ENCODE measurements at regions not wholly inside any gene's neighbourhood (a gene's known extent, or its start where the extent isn't known, plus 50 kb on each side); places are given as distances from the start of the nearest gene placed in this dataset.

- ATAC-seq, result no peak
- intact Hi-C loops (cut with DNase I, micrococcal nuclease), result no loop called here
- H3K4me3 ChIP-seq, result no peak overlapping the region
Observed at GRCh38 chr5:40022057-40022456, 597.3 kb upstream of the DAB2 start.

GRCh38 chr5:40021007-40021406 lies 596.2 kb upstream of the DAB2 start:
- no peaks in the 10 kb centered on the region for H3K36me3 ChIP-seq (ENCODE audit: low read depth)
- DNase-seq (no peak), ATAC-seq (no peak)
- no peak for TF ChIP-seq CTCF (IDR thresholded peaks at IDR 0.05)
- no peaks in the 10 kb centered on the region for H3K4me1 ChIP-seq (ENCODE audit: low read depth)
- intact Hi-C loops (cut with DNase I, micrococcal nuclease), result no loop called here
- no peak overlapping the region for H3K4me3 ChIP-seq
- H3K9me3 ChIP-seq, result no peaks in the 10 kb centered on the region

More at GRCh38 chr5:40022057-40022456, 597.3 kb upstream of the DAB2 start:
- no peak for DNase-seq
- no peaks in the 10 kb centered on the region for H3K36me3 ChIP-seq (ENCODE audit: low read depth)
- no peak for TF ChIP-seq CTCF (IDR thresholded peaks at IDR 0.05)
- H3K9me3 ChIP-seq, result no peaks in the 10 kb centered on the region
- H3K4me1 ChIP-seq (ENCODE audit: low read depth), result no peaks in the 10 kb centered on the region

- Histone ChIP-seq H3K9me3 (no peaks in the 10 kb centered on the region), H3K4me3 (no peak overlapping the region), H3K36me3 (ENCODE audit: low read depth) (no peaks in the 10 kb centered on the region), H3K4me1 (ENCODE audit: low read depth) (no peaks in the 10 kb centered on the region)
- DNase-seq (no peak), ATAC-seq (no peak)
- intact Hi-C loops (cut with DNase I, micrococcal nuclease), result no loop called here
- no peak for TF ChIP-seq CTCF (IDR thresholded peaks at IDR 0.05)
Observed at GRCh38 chr5:40017918-40018317, 593.1 kb upstream of the DAB2 start.

GRCh38 chr5:40017135-40017534 lies 592.4 kb upstream of the DAB2 start:
- H3K9me3 ChIP-seq, result no peaks in the 10 kb centered on the region
- no peak for TF ChIP-seq CTCF (IDR thresholded peaks at IDR 0.05)
- no peak for ATAC-seq
- H3K4me1 ChIP-seq (ENCODE audit: low read depth), result no peaks in the 10 kb centered on the region
- intact Hi-C loops (cut with DNase I, micrococcal nuclease), result no loop called here
- H3K36me3 ChIP-seq (ENCODE audit: low read depth), result no peaks in the 10 kb centered on the region
- DNase-seq, result no peak
- H3K4me3 ChIP-seq, result no peak overlapping the region

- Histone ChIP-seq H3K9me3 (no peaks in the 10 kb centered on the region), H3K4me3 (no peak overlapping the region), H3K36me3 (ENCODE audit: low read depth) (no peaks in the 10 kb centered on the region), H3K4me1 (ENCODE audit: low read depth) (no peaks in the 10 kb centered on the region)
- DNase-seq, result no peak
- ATAC-seq, result no peak
- no peak for TF ChIP-seq CTCF (IDR thresholded peaks at IDR 0.05)
- intact Hi-C loops (cut with DNase I, micrococcal nuclease), result no loop called here
Observed at GRCh38 chr5:40010436-40010835, 585.7 kb upstream of the DAB2 start.

- DNase-seq (no peak), ATAC-seq (no peak)
- no peaks in the 10 kb centered on the region for H3K36me3 ChIP-seq (ENCODE audit: low read depth)
- H3K9me3 ChIP-seq, result no peaks in the 10 kb centered on the region
- H3K4me3 ChIP-seq, result no peak overlapping the region
- no peak for TF ChIP-seq CTCF (IDR thresholded peaks at IDR 0.05)
- H3K4me1 ChIP-seq (ENCODE audit: low read depth), result no peaks in the 10 kb centered on the region
- intact Hi-C loops (cut with DNase I, micrococcal nuclease), result no loop called here
Observed at GRCh38 chr5:40006260-40006659, 581.5 kb upstream of the DAB2 start.
